GM23338 (cell line): ENCODE measurements at regions not wholly inside any gene's neighbourhood (a gene's known extent, or its start where the extent isn't known, plus 50 kb on each side); places are given as distances from the start of the nearest gene placed in this dataset.

Source experiments
- ATAC-seq: fragments of 200-7000 bp; cut with Tn5 transposase; 3 replicates; pipeline ENCODE4 v1.9.1; 2020
- DNase-seq: peaks from one replicate; pipeline ENCODE4 v3.0.0-alpha.2; 2015; ENCODE audit warnings: low spot score
- H2AFZ ChIP-seq: fragments of 200-600 bp; sonication (generic); 2 replicates; pipeline ENCODE4 v1.8.0; 2016; ENCODE audit warnings: antibody characterized with exemption, mild to moderate bottlenecking, moderate library complexity
- H3F3A ChIP-seq: fragments of 200-600 bp; sonication (generic); replicated peaks from 2 replicates; pipeline ENCODE4 v1.8.0; 2017; ENCODE audit warnings: antibody characterized with exemption, mixed run types, low read depth
- H3K27ac ChIP-seq: fragments of 200-600 bp; sonication (generic); 2 replicates; pipeline ENCODE4 v1.6.1; 2016; ENCODE audit warnings: low read depth
- H3K27me3 ChIP-seq: fragments of 200-600 bp; sonication (generic); 2 replicates; pipeline ENCODE4 v1.8.0; 2016; ENCODE audit warnings: mild to moderate bottlenecking, mixed run types, moderate library complexity; ENCODE audit not compliant: insufficient read depth
- H3K36me3 ChIP-seq: fragments of 200-600 bp; sonication (generic); 2 replicates; pipeline ENCODE4 v1.8.0; 2016; ENCODE audit warnings: mild to moderate bottlenecking; ENCODE audit not compliant: insufficient read depth
- H3K4me1 ChIP-seq: fragments of 200-600 bp; sonication (generic); 2 replicates; pipeline ENCODE4 v1.8.0; 2016; ENCODE audit warnings: mild to moderate bottlenecking, moderate library complexity; ENCODE audit not compliant: insufficient read depth
- H3K4me2 ChIP-seq: fragments of 200-600 bp; sonication (generic); 2 replicates; pipeline ENCODE4 v1.7.1; 2017; ENCODE audit warnings: mixed run types
- H3K4me3 ChIP-seq: fragments of 200-600 bp; sonication (generic); 2 replicates; pipeline ENCODE4 v1.6.1; 2016; ENCODE audit warnings: mixed run types
- H3K79me2 ChIP-seq: fragments of 200-600 bp; sonication (generic); replicated peaks from 2 replicates; pipeline ENCODE4 v1.8.0; 2017; ENCODE audit warnings: mild to moderate bottlenecking; ENCODE audit not compliant: insufficient read depth
- H3K9me2 ChIP-seq: fragments of 200-600 bp; sonication (generic); 2 replicates; pipeline ENCODE4 v1.8.0; 2017; ENCODE audit not compliant: insufficient read depth
- H4K20me1 ChIP-seq: fragments of 200-600 bp; sonication (generic); replicated peaks from 2 replicates; pipeline ENCODE4 v1.8.0; 2017; ENCODE audit warnings: mild to moderate bottlenecking; ENCODE audit not compliant: insufficient read depth
- H3K27ac Mint-ChIP-seq: 2 replicates; pipeline ENCODE4 v1.8.0; 2020; ENCODE audit warnings: inconsistent platforms, mild to moderate bottlenecking, moderate library complexity, mixed read lengths
- H3K27me3 Mint-ChIP-seq: 3 replicates; pipeline ENCODE4 v1.8.0; 2022; ENCODE audit warnings: low read depth, mild to moderate bottlenecking, moderate library complexity, mixed read lengths, inconsistent platforms; ENCODE audit not compliant: insufficient read depth, poor library complexity
- H3K36me3 Mint-ChIP-seq: 3 replicates; pipeline ENCODE4 v1.8.0; 2021; ENCODE audit warnings: low read depth, mild to moderate bottlenecking, inconsistent platforms, moderate library complexity, mixed read lengths
- H3K4me1 Mint-ChIP-seq: 3 replicates; pipeline ENCODE4 v1.8.0; 2020; ENCODE audit warnings: mild to moderate bottlenecking, inconsistent platforms, mixed read lengths
- H3K4me3 Mint-ChIP-seq: 3 replicates; pipeline ENCODE4 v1.8.0; 2021; ENCODE audit warnings: moderate library complexity, mild to moderate bottlenecking, inconsistent platforms, mixed read lengths
- H3K9me3 Mint-ChIP-seq: 3 replicates; pipeline ENCODE4 v1.8.0; 2020; ENCODE audit warnings: moderate library complexity, mild to moderate bottlenecking, inconsistent platforms, mixed read lengths
- CREB1 ChIP-seq: fragments of 250-450 bp; sonication (Bioruptor Pico); IDR thresholded peaks from 2 replicates; pipeline ENCODE4 v1.5.0; 2020; ENCODE audit warnings: low read depth, mild to moderate bottlenecking, moderate library complexity
- EZH2 ChIP-seq: fragments of 200-600 bp; sonication (generic); IDR thresholded peaks from one replicate; pipeline ENCODE4 v1.8.0; 2017; ENCODE audit warnings: antibody characterized with exemption, mild to moderate bottlenecking, low read depth; ENCODE audit not compliant: unreplicated experiment
- EZH2phosphoT487 ChIP-seq: fragments of 200-600 bp; sonication (generic); IDR thresholded peaks from one replicate; pipeline ENCODE4 v1.8.1; 2018; ENCODE audit warnings: antibody characterized with exemption; ENCODE audit not compliant: unreplicated experiment
- JUNB ChIP-seq: IDR thresholded peaks from one replicate; pipeline ENCODE4 v1.6.1; 2016; ENCODE audit warnings: antibody characterized with exemption; ENCODE audit not compliant: unreplicated experiment
- NANOG ChIP-seq: IDR thresholded peaks from 2 replicates; pipeline ENCODE4 v1.6.1; 2016; ENCODE audit warnings: antibody characterized with exemption, borderline replicate concordance
- STAT1 ChIP-seq: IDR thresholded peaks from one replicate; pipeline ENCODE4 v1.6.1; 2016; ENCODE audit warnings: antibody characterized with exemption; ENCODE audit not compliant: unreplicated experiment
- ZNF114 ChIP-seq: fragments of 250-450 bp; sonication (Bioruptor Pico); IDR thresholded peaks from 2 replicates; pipeline ENCODE4 v1.5.0; 2020; ENCODE audit warnings: mild to moderate bottlenecking, moderate library complexity
- ZNF331 ChIP-seq: fragments of 250-450 bp; sonication (Bioruptor Pico); IDR thresholded peaks from 2 replicates; pipeline ENCODE4 v1.5.0; 2020; ENCODE audit warnings: low read depth, mild to moderate bottlenecking, moderate library complexity
- TF ChIP-seq, protein P1 (sequence below): fragments of 250-450 bp; sonication (Bioruptor Pico); IDR thresholded peaks from 2 replicates; pipeline ENCODE4 v1.5.0; 2020; ENCODE audit warnings: mild to moderate bottlenecking, moderate library complexity
- TF ChIP-seq, protein P2 (sequence below): IDR thresholded peaks from one replicate; pipeline ENCODE4 v1.6.1; 2018; ENCODE audit warnings: antibody characterized with exemption; ENCODE audit not compliant: unreplicated experiment

DNA sequence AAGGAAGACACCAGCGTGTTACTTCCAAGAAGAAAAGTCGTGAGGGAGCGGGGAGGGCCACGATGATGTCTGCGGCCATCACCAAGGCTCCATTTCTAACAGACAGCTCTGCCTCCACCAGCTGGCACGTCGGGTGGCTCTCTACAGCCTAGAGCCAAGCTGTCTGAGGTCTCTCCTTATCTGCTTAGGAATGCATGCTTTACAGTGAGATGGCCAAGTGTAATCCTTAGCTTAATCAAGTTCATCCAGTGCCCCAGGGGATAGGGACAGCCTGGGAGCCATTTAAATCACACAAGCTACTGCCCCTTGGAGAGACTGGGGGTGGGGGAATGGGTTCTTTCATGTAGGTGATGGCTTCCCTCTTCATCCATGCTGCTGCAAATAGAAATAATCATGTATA is 213.8 kb upstream of the CST7 start:
- peaks cover 9% of the 10 kb centered on the region for H3K27me3 Mint-ChIP-seq
- H3K27me3 ChIP-seq: no peaks in the 10 kb centered on the region
- DNase-seq (peak; percentile 11), ATAC-seq (peak; percentile 78)
- no peak overlapping the region for H3K4me3 ChIP-seq
- H3K36me3 Mint-ChIP-seq: no peaks in the 10 kb centered on the region
- H3K9me2 ChIP-seq: peaks cover 6% of the 10 kb centered on the region
- H2AFZ ChIP-seq: peak overlapping the region; percentile 56; the same call in 1 of the 2 replicates
- H3K9me3 Mint-ChIP-seq: no peaks in the 10 kb centered on the region; the same call in 2 of the 3 replicates
- H3K4me3 Mint-ChIP-seq: no peak overlapping the region
- H3K36me3 ChIP-seq: no peaks in the 10 kb centered on the region; the same call in 1 of the 2 replicates
- H3K79me2 ChIP-seq: no peaks in the 10 kb centered on the region
- peaks cover 6% of the 10 kb centered on the region; the same call in 1 of the 2 replicates for H3K4me1 ChIP-seq
- TF ChIP-seq, protein P1, sequence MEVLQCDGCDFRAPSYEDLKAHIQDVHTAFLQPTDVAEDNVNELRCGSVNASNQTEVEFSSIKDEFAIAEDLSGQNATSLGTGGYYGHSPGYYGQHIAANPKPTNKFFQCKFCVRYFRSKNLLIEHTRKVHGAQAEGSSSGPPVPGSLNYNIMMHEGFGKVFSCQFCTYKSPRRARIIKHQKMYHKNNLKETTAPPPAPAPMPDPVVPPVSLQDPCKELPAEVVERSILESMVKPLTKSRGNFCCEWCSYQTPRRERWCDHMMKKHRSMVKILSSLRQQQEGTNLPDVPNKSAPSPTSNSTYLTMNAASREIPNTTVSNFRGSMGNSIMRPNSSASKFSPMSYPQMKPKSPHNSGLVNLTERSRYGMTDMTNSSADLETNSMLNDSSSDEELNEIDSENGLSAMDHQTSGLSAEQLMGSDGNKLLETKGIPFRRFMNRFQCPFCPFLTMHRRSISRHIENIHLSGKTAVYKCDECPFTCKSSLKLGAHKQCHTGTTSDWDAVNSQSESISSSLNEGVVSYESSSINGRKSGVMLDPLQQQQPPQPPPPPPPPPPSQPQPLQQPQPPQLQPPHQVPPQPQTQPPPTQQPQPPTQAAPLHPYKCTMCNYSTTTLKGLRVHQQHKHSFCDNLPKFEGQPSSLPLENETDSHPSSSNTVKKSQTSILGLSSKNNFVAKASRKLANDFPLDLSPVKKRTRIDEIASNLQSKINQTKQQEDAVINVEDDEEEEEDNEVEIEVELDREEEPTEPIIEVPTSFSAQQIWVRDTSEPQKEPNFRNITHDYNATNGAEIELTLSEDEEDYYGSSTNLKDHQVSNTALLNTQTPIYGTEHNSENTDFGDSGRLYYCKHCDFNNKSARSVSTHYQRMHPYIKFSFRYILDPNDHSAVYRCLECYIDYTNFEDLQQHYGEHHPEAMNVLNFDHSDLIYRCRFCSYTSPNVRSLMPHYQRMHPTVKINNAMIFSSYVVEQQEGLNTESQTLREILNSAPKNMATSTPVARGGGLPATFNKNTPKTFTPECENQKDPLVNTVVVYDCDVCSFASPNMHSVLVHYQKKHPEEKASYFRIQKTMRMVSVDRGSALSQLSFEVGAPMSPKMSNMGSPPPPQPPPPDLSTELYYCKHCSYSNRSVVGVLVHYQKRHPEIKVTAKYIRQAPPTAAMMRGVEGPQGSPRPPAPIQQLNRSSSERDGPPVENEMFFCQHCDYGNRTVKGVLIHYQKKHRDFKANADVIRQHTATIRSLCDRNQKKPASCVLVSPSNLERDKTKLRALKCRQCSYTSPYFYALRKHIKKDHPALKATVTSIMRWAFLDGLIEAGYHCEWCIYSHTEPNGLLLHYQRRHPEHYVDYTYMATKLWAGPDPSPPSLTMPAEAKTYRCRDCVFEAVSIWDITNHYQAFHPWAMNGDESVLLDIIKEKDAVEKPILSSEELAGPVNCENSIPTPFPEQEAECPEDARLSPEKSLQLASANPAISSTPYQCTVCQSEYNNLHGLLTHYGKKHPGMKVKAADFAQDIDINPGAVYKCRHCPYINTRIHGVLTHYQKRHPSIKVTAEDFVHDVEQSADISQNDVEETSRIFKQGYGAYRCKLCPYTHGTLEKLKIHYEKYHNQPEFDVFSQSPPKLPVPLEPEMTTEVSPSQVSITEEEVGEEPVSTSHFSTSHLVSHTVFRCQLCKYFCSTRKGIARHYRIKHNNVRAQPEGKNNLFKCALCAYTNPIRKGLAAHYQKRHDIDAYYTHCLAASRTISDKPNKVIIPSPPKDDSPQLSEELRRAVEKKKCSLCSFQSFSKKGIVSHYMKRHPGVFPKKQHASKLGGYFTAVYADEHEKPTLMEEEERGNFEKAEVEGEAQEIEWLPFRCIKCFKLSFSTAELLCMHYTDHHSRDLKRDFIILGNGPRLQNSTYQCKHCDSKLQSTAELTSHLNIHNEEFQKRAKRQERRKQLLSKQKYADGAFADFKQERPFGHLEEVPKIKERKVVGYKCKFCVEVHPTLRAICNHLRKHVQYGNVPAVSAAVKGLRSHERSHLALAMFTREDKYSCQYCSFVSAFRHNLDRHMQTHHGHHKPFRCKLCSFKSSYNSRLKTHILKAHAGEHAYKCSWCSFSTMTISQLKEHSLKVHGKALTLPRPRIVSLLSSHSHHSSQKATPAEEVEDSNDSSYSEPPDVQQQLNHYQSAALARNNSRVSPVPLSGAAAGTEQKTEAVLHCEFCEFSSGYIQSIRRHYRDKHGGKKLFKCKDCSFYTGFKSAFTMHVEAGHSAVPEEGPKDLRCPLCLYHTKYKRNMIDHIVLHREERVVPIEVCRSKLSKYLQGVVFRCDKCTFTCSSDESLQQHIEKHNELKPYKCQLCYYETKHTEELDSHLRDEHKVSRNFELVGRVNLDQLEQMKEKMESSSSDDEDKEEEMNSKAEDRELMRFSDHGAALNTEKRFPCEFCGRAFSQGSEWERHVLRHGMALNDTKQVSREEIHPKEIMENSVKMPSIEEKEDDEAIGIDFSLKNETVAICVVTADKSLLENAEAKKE: no peak
- TF ChIP-seq CREB1 (CRISPR knock-in tag) (no peak), ZNF114 (no peak), EZH2 (no peak), EZH2phosphoT487 (no peak), STAT1 (no peak), NANOG (no peak), ZNF331 (CRISPR knock-in tag) (no peak), JUNB (no peak)
- TF ChIP-seq, protein P2, sequence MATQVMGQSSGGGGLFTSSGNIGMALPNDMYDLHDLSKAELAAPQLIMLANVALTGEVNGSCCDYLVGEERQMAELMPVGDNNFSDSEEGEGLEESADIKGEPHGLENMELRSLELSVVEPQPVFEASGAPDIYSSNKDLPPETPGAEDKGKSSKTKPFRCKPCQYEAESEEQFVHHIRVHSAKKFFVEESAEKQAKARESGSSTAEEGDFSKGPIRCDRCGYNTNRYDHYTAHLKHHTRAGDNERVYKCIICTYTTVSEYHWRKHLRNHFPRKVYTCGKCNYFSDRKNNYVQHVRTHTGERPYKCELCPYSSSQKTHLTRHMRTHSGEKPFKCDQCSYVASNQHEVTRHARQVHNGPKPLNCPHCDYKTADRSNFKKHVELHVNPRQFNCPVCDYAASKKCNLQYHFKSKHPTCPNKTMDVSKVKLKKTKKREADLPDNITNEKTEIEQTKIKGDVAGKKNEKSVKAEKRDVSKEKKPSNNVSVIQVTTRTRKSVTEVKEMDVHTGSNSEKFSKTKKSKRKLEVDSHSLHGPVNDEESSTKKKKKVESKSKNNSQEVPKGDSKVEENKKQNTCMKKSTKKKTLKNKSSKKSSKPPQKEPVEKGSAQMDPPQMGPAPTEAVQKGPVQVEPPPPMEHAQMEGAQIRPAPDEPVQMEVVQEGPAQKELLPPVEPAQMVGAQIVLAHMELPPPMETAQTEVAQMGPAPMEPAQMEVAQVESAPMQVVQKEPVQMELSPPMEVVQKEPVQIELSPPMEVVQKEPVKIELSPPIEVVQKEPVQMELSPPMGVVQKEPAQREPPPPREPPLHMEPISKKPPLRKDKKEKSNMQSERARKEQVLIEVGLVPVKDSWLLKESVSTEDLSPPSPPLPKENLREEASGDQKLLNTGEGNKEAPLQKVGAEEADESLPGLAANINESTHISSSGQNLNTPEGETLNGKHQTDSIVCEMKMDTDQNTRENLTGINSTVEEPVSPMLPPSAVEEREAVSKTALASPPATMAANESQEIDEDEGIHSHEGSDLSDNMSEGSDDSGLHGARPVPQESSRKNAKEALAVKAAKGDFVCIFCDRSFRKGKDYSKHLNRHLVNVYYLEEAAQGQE: no peak
- H4K20me1 ChIP-seq: no peaks in the 10 kb centered on the region
- peaks cover 17% of the 10 kb centered on the region for H3K4me1 Mint-ChIP-seq
- no peak overlapping the region for H3K4me2 ChIP-seq
- no peaks in the 10 kb centered on the region for H3F3A ChIP-seq
- H3K27ac ChIP-seq: no peak overlapping the region
- H3K27ac Mint-ChIP-seq: no peak overlapping the region; the same call in 1 of the 2 replicates
